ENCODE measurements at regions not wholly inside any gene's neighbourhood (a gene's known extent, or its start where the extent isn't known, plus 50 kb on each side); places are given as distances from the start of the nearest gene placed in this dataset.

DNA sequence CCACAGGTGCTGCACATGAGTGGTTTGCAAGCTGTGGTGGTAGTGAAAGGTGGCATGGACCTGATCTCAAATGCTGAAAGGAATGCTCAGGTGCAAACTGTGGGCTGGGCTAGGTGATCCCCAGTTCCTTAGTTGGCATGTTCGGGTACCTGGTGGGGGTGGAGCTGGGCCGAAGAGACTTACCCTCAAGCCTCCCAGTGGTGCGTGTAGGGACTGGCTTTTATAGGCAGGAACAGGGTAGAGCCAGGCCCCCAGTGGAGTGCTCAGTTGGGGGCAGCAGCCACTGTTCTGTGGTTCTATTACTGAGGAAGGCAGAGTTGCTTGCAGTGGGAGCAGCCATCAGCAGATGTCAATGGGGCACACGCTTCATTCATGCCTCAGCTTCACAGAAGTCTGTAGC, 399.8 kb downstream of the HTR1B start:
- Histone ChIP-seq H3K27me3 (ENCODE audit: control insufficient read depth in 4 of 4, insufficient read depth in 4 of 4, low read length in 3 of 4) (no peaks in the 10 kb centered on the region), H3K9me3 (ENCODE audit: control insufficient read depth in 4 of 4, low read length in 3 of 4) (no peaks in the 10 kb centered on the region), H3K9ac (ENCODE audit: low read depth in 1 of 2, low read length in 2 of 2) (no peak overlapping the region), H3K36me3 (ENCODE audit: control insufficient read depth in 4 of 4, insufficient read depth in 3 of 4, low read depth in 1 of 4, low read length in 3 of 4) (no peaks in the 10 kb centered on the region), H3K4me3 (ENCODE audit: low read depth in 1 of 3, low read length in 3 of 3) (no peak overlapping the region), H3K4me1 (ENCODE audit: control insufficient read depth in 4 of 4, insufficient read depth in 4 of 4, low read length in 3 of 4) (no peaks in the 10 kb centered on the region), H3K27ac (ENCODE audit: low read depth in 1 of 2, low read length in 2 of 2) (no peak overlapping the region)
- TF ChIP-seq HNF4G (IDR thresholded peaks at IDR 0.05) (no peak), RAD21 (IDR thresholded peaks at IDR 0.05) (no peak), EGR1 (IDR thresholded peaks at IDR 0.05; ENCODE audit: low read depth in 2 of 2) (no peak), FOXA1 (IDR thresholded peaks at IDR 0.05) (no peak), YY1 (IDR thresholded peaks at IDR 0.05) (no peak), FOXA2 (IDR thresholded peaks at IDR 0.05) (no peak), ZBTB33 (IDR thresholded peaks at IDR 0.05) (no peak), TAF1 (conservative IDR thresholded peaks at IDR 0.05) (no peak), ATF3 (IDR thresholded peaks at IDR 0.05) (no peak), HNF4A (conservative IDR thresholded peaks at IDR 0.05) (no peak), JUND (IDR thresholded peaks at IDR 0.05) (no peak), NR2F2 (IDR thresholded peaks at IDR 0.05) (no peak), SP1 (IDR thresholded peaks at IDR 0.05) (no peak), GABPA (IDR thresholded peaks at IDR 0.05 in 1 of 2, conservative IDR thresholded peaks at IDR 0.05 in 1 of 2) (no peak)
- TF ChIP-seq, protein P1, sequence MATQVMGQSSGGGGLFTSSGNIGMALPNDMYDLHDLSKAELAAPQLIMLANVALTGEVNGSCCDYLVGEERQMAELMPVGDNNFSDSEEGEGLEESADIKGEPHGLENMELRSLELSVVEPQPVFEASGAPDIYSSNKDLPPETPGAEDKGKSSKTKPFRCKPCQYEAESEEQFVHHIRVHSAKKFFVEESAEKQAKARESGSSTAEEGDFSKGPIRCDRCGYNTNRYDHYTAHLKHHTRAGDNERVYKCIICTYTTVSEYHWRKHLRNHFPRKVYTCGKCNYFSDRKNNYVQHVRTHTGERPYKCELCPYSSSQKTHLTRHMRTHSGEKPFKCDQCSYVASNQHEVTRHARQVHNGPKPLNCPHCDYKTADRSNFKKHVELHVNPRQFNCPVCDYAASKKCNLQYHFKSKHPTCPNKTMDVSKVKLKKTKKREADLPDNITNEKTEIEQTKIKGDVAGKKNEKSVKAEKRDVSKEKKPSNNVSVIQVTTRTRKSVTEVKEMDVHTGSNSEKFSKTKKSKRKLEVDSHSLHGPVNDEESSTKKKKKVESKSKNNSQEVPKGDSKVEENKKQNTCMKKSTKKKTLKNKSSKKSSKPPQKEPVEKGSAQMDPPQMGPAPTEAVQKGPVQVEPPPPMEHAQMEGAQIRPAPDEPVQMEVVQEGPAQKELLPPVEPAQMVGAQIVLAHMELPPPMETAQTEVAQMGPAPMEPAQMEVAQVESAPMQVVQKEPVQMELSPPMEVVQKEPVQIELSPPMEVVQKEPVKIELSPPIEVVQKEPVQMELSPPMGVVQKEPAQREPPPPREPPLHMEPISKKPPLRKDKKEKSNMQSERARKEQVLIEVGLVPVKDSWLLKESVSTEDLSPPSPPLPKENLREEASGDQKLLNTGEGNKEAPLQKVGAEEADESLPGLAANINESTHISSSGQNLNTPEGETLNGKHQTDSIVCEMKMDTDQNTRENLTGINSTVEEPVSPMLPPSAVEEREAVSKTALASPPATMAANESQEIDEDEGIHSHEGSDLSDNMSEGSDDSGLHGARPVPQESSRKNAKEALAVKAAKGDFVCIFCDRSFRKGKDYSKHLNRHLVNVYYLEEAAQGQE (IDR thresholded peaks at IDR 0.05) = no peak
- TF ChIP-seq, protein P2, sequence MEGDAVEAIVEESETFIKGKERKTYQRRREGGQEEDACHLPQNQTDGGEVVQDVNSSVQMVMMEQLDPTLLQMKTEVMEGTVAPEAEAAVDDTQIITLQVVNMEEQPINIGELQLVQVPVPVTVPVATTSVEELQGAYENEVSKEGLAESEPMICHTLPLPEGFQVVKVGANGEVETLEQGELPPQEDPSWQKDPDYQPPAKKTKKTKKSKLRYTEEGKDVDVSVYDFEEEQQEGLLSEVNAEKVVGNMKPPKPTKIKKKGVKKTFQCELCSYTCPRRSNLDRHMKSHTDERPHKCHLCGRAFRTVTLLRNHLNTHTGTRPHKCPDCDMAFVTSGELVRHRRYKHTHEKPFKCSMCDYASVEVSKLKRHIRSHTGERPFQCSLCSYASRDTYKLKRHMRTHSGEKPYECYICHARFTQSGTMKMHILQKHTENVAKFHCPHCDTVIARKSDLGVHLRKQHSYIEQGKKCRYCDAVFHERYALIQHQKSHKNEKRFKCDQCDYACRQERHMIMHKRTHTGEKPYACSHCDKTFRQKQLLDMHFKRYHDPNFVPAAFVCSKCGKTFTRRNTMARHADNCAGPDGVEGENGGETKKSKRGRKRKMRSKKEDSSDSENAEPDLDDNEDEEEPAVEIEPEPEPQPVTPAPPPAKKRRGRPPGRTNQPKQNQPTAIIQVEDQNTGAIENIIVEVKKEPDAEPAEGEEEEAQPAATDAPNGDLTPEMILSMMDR (IDR thresholded peaks at IDR 0.05; ENCODE audit: low read depth, low read length, missing input control) = no peak
- WGBS = 87% methylated on average over 4 of the region's 4 CpGs
- DNase-seq (ENCODE audit: low spot score) = no peak

DNA sequence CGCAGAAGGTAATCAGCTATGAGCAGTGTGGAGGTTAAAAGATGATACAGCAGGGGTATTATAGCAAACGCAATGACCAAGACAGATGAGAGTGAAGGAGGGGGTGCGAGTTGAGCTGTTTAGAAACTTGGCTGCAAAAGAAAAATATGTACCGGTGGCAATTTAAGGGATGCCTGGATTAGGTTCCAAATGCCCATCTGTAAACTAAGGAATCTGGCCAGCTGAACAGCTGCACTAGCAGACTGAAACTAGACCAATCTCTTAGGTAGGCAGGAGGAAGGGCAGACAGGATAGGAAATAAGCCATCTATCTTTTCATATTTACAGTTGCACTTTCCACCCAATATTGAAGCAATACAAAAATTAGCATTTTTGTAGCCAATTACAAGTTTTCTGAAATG, 407.6 kb downstream of the HTR1B start:
- H3K4me1 ChIP-seq (ENCODE audit: control insufficient read depth in 4 of 4, insufficient read depth in 4 of 4, low read length in 3 of 4) = no peaks in the 10 kb centered on the region
- H3K27ac ChIP-seq (ENCODE audit: low read depth in 1 of 2, low read length in 2 of 2) = no peak overlapping the region
- TF ChIP-seq, protein P1 (IDR thresholded peaks at IDR 0.05) = no peak
- TF ChIP-seq EGR1 (IDR thresholded peaks at IDR 0.05; ENCODE audit: low read depth in 2 of 2) (no peak), FOXA1 (IDR thresholded peaks at IDR 0.05) (no peak), ZBTB33 (IDR thresholded peaks at IDR 0.05) (no peak), JUND (IDR thresholded peaks at IDR 0.05) (no peak), FOXA2 (IDR thresholded peaks at IDR 0.05) (no peak), TAF1 (conservative IDR thresholded peaks at IDR 0.05) (no peak), SP1 (IDR thresholded peaks at IDR 0.05) (no peak)
- TF ChIP-seq, protein P2 (IDR thresholded peaks at IDR 0.05; ENCODE audit: low read depth, low read length, missing input control) = no peak

More for the DNA sequence above, 407.6 kb downstream of the HTR1B start:
- no peak overlapping the region for H3K4me3 ChIP-seq (ENCODE audit: low read depth in 1 of 3, low read length in 3 of 3)
- no peaks in the 10 kb centered on the region for H3K36me3 ChIP-seq (ENCODE audit: control insufficient read depth in 4 of 4, insufficient read depth in 3 of 4, low read depth in 1 of 4, low read length in 3 of 4)
- H3K9me3 ChIP-seq (ENCODE audit: control insufficient read depth in 4 of 4, low read length in 3 of 4) = no peaks in the 10 kb centered on the region
- H3K27me3 ChIP-seq (ENCODE audit: control insufficient read depth in 4 of 4, insufficient read depth in 4 of 4, low read length in 3 of 4) = no peaks in the 10 kb centered on the region
- H3K9ac ChIP-seq (ENCODE audit: low read depth in 1 of 2, low read length in 2 of 2) = no peak overlapping the region
- WGBS = 90% methylated on average over 4 of the region's 4 CpGs
- no peak for DNase-seq (ENCODE audit: low spot score)

All from liver (tissue), 8 donors.